GM12891 (cell line): ENCODE measurements at regions not wholly inside any gene's neighbourhood (a gene's known extent, or its start where the extent isn't known, plus 50 kb on each side); places are given as distances from the start of the nearest gene placed in this dataset.

Source experiments
- POLR2A ChIP-seq: IDR thresholded peaks from 2 replicates; pipeline ENCODE4 v1.6.1; 2011; ENCODE audit warnings: low read depth, low read length, control low read depth
- POLR2AphosphoS5 ChIP-seq: IDR thresholded peaks from 2 replicates; pipeline ENCODE4 v1.6.1; 2011; ENCODE audit warnings: low read depth, low read length, control low read depth
- SPI1 ChIP-seq: IDR thresholded peaks from 2 replicates; pipeline ENCODE4 v1.6.1; 2011; ENCODE audit warnings: low read depth, low read length, control low read depth
- TAF1 ChIP-seq: IDR thresholded peaks from 2 replicates; pipeline ENCODE4 v1.6.1; 2011; ENCODE audit warnings: low read depth, low read length, control low read depth

- TF ChIP-seq POLR2A (no peak), POLR2AphosphoS5 (no peak), SPI1 (no peak), TAF1 (no peak)
These were observed 306.3 kb downstream of the ZPLD1 start for GRCh38 chr3:102741105-102741504.
